Heart right ventricle (tissue), 16 donors: ENCODE measurements at regions not wholly inside any gene's neighbourhood (a gene's known extent, or its start where the extent isn't known, plus 50 kb on each side); places are given as distances from the start of the nearest gene placed in this dataset.

Experiments
- ATAC-seq, 8 donors: fragments of 200-7000 bp; cut with Tn5 transposase; one replicate each; pipeline ENCODE4 v1.9.1; 2020; ENCODE audit warnings: mild to moderate bottlenecking in 8 of 8, moderate library complexity in 8 of 8, moderate number of reproducible peaks in 1 of 8
- DNase-seq, 2 donors: peaks; one replicate each; pipeline ENCODE4 v3.0.0-alpha.2; 2020
- H3K27ac ChIP-seq, 10 donors: fragments of 200-600 bp; sonication (generic) in 2 of 10; one replicate each; pipeline versions ENCODE4 v1.5.0 to v1.8.0; 2020 to 2022; ENCODE audit warnings: mild to moderate bottlenecking in 3 of 10
- H3K27me3 ChIP-seq, 7 donors: fragments of 200-600 bp; one replicate each; pipeline ENCODE4 v1.8.0; 2021 to 2022; ENCODE audit warnings: mild to moderate bottlenecking in 2 of 7
- H3K36me3 ChIP-seq, 9 donors: fragments of 200-600 bp; sonication (generic) in 1 of 9; one replicate each; pipeline versions ENCODE4 v1.5.0 to v1.8.0; 2020 to 2022; ENCODE audit warnings: mild to moderate bottlenecking in 2 of 9
- H3K4me1 ChIP-seq, 9 donors: fragments of 200-600 bp; sonication (generic) in 1 of 9; one replicate each; pipeline versions ENCODE4 v1.5.0 to v1.8.0; 2020 to 2022; ENCODE audit warnings: mild to moderate bottlenecking in 4 of 9
- H3K4me3 ChIP-seq, 10 donors: fragments of 200-600 bp; sonication (generic) in 2 of 10; one replicate each; pipeline versions ENCODE4 v1.5.0 to v1.8.0; 2020 to 2022; ENCODE audit warnings: mild to moderate bottlenecking in 7 of 10, moderate library complexity in 2 of 10
- H3K9me3 ChIP-seq, 11 donors: fragments of 200-600 bp in 10 of 11; sonication (generic) in 2 of 11; one replicate each; pipeline versions ENCODE4 v1.5.0 to v1.8.0; 2013 to 2022; ENCODE audit warnings: mild to moderate bottlenecking in 2 of 11, control low read depth in 1 of 11, moderate library complexity in 1 of 11
- CTCF ChIP-seq, 9 donors: fragments of 200-600 bp; sonication (generic) in 2 of 9; IDR thresholded peaks; one replicate each; pipeline versions ENCODE4 v1.5.0 to v1.8.0; 2021 to 2022; ENCODE audit warnings: antibody characterized with exemption in 9 of 9, mild to moderate bottlenecking in 5 of 9, moderate library complexity in 1 of 9
- WGBS, 2 donors: extraction: QIAGEN DNeasy Blood & Tissue Kit; methylation state at CpG; one replicate each; pipeline ENCODE4 v1.1.7; 2013; ENCODE audit warnings: inconsistent platforms in 1 of 2; 5-methylcytosine and 5-hydroxymethylcytosine counted together
- intact Hi-C, 10 donors: fragments of 100-400 bp; cut with DNase I; formaldehyde crosslinking; loops; one replicate each; pipeline versions ENCODE4 v1.11.1 to v1.14.2; 2022
- donor health status: Arrhythmogenic right ventricular cardiomyopathy.
- donor health status: ischemic (EF 13 %, LVEDD 7.1; RV severe dilation, severe dysfunction).
- donor health status: healthy with polysubstance abuse.
- donor health status: DM: no; HTN: yes; CAD: no.
- donor health status: DM: no; HTN: no; CAD: no.
- donor health status: ischemic (EF 25% LVEDD 6.9; RV normal size, moderate dysfunction).
- donor health status: ischemic (EF 25% LVEDD 5.7; RV mildly dilated, moderate dysfunction).
- donor health status: healthy.
- donor health status: DM: yes; HTN: yes; CAD: no.
- donor health status: Ischemic cardiomyopathy.
- donor health status: ischemic (EF 35%, LVEDD 5.7; RV mildly dilated, moderate dysfunction).
- donor health status: nonischemic (EF 11% LVEDD 7.7; RV severe dilation, severe dysfunction).
- donor health status: DM: yes; HTN: yes; CAD: no.
- donor health status: PGD.
- donor health status: ischemic (EF 29% LVEDD 5.4; RV normal size, mild dysfunction).
- donor health status: nonischemic (EF 23%, LVEDD 6.1; RV moderate dilation, normal function).

GRCh38 chr14:39766397-39767000 lies 334.3 kb upstream of the FBXO33 start:
- DNase-seq = no peak
- Histone ChIP-seq H3K9me3 (no peaks in the 10 kb centered on the region), H3K27me3 (no peaks in the 10 kb centered on the region), H3K4me1 (no peaks in the 10 kb centered on the region), H3K27ac (no peak overlapping the region), H3K36me3 (no peaks in the 10 kb centered on the region), H3K4me3 (no peak overlapping the region)
- ATAC-seq = no peak
- TF ChIP-seq CTCF (IDR thresholded peaks at IDR 0.05) = no peak
- intact Hi-C loops = no loop called here
- WGBS, 2 donors = 64 to 78% methylated on average over 7 of the region's 7 CpGs

GRCh38 chr14:39765676-39766075 lies 333.4 kb upstream of the FBXO33 start:
- H3K27me3 ChIP-seq = no peaks in the 10 kb centered on the region
- H3K36me3 ChIP-seq = no peaks in the 10 kb centered on the region
- H3K9me3 ChIP-seq = no peaks in the 10 kb centered on the region
- no peak for TF ChIP-seq CTCF (IDR thresholded peaks at IDR 0.05)
- ATAC-seq (no peak), DNase-seq (no peak)
- intact Hi-C loops = no loop called here
- H3K27ac ChIP-seq = no peak overlapping the region
- 66 to 68% methylated on average over 2 of the region's 2 CpGs for WGBS, 2 donors
- no peaks in the 10 kb centered on the region for H3K4me1 ChIP-seq
- H3K4me3 ChIP-seq = no peak overlapping the region

- ATAC-seq = no peak
- Histone ChIP-seq H3K36me3 (no peaks in the 10 kb centered on the region), H3K9me3 (no peaks in the 10 kb centered on the region), H3K27ac (no peak overlapping the region), H3K27me3 (no peaks in the 10 kb centered on the region), H3K4me1 (no peaks in the 10 kb centered on the region), H3K4me3 (no peak overlapping the region)
- DNase-seq = no peak
- TF ChIP-seq CTCF (IDR thresholded peaks at IDR 0.05) = no peak
- intact Hi-C loops = no loop called here
- 79 to 95% methylated on average over 1 of the region's 1 CpG for WGBS, 2 donors
Measured at GRCh38 chr14:39763402-39763890, 331.2 kb upstream of the FBXO33 start.

- Histone ChIP-seq H3K36me3 (no peaks in the 10 kb centered on the region), H3K27ac (no peak overlapping the region), H3K27me3 (no peaks in the 10 kb centered on the region), H3K4me1 (no peaks in the 10 kb centered on the region), H3K9me3 (no peaks in the 10 kb centered on the region), H3K4me3 (no peak overlapping the region)
- DNase-seq = no peak
- no peak for TF ChIP-seq CTCF (IDR thresholded peaks at IDR 0.05)
- 37 to 41% methylated on average over 16 of the region's 16 CpGs for WGBS, 2 donors
- ATAC-seq = no peak
- intact Hi-C loops = no loop called here
Measured at GRCh38 chr14:39762576-39763401, 330.6 kb upstream of the FBXO33 start.
